ENCODE measurements at regions not wholly inside any gene's neighbourhood (a gene's known extent, or its start where the extent isn't known, plus 50 kb on each side); places are given as distances from the start of the nearest gene placed in this dataset.

- DNase-seq, result no peak
Observed at GRCh38 chrX:76228499-76228898, 55.6 kb downstream of the PBDC1 start.

- no peak for DNase-seq
Observed at GRCh38 chrX:76248901-76249300, 76.0 kb downstream of the PBDC1 start.

GRCh38 chrX:76253432-76253831, 80.6 kb downstream of the PBDC1 start:
- DNase-seq, result peak; percentile 64

GRCh38 chrX:76279007-76279406, 106.1 kb downstream of the PBDC1 start:
- DNase-seq, result peak; percentile 60
